HG03558 (cell line): ENCODE measurements at regions not wholly inside any gene's neighbourhood (a gene's known extent, or its start where the extent isn't known, plus 50 kb on each side); places are given as distances from the start of the nearest gene placed in this dataset.

Experiments
- ATAC-seq: cut with Tn5 transposase; IDR thresholded peaks from one replicate; pipeline ENCODE4 v1.9.1; 2021; ENCODE audit warnings: moderate number of reproducible peaks; ENCODE audit not compliant: unreplicated experiment; ENCODE audit errors: extremely low read depth

DNA sequence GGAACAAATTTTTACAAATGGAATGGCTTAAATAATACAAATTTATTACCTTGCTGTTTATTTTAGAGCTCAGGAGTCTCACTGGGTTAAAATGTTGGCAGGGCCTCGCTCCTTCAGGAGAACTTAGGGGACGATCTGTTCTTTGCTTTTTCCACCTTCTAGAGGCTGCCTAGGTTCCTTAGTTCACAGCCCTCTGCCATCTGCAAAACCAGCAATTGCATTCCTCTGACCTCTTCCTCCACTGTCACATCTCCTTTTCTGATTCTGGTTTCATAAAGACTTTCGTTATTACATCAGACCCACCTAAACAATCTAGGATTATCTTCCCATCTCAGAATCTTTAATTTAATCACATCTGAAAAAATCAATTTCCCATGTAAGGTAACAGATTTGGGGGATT lies 249.6 kb upstream of the SPRY2 start:
- no peak for ATAC-seq

DNA sequence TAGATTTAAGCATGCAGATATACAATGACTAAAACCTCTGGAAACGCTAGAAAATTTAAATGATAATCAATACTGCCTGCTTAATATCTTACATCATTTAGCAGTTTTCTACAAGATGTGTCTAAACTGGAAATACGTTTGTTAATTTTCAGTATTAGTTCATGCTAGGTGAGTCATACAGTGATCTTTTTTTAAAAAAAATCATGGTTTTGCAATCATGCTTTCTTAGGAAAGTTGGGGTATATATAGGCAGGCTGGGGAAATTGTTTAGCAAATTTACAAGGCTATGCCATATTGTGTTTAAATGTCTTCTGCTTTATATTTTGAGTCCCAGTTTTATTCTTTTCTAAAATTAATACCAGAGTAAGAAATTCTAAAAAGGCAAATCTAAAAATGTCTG lies 245.4 kb upstream of the SPRY2 start:
- ATAC-seq, result no peak

DNA sequence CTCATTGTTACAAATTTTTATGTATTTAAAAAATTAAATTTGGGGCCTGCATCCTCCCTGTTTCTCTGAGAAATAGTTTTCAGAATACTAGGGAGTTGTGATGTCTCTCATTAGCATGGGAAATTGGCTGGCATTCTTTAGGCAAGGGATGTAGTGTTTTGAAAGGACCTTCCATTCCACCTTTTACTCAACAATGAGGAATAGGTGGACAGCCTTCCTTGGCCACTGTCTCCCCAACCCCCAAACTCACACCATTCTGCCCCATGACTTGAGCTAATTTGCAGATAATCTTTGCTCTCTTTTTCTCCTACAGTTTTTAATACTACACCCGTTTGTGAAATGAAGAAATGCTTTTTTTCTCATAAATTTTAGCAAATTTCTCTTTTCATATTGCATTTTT lies 244.6 kb upstream of the SPRY2 start:
- no peak for ATAC-seq

DNA sequence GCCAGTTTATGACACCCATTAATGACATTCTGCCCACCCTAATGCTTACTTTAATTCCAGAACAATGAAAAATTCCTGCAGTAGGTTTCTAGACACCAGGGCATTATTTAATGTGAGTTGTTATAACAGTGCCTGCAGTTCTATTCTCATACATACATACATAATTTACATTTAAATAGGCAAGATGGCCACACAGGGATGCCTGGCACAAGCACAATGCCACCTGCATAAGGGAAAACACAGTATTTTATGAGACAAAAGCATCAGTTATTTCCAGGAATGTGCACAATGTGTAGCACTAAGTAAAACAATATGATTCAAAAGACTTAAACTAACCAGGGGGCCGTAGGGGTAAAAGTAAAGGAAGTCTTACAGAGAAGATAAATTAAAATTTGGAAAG lies 243.9 kb upstream of the SPRY2 start:
- ATAC-seq, result no peak

DNA sequence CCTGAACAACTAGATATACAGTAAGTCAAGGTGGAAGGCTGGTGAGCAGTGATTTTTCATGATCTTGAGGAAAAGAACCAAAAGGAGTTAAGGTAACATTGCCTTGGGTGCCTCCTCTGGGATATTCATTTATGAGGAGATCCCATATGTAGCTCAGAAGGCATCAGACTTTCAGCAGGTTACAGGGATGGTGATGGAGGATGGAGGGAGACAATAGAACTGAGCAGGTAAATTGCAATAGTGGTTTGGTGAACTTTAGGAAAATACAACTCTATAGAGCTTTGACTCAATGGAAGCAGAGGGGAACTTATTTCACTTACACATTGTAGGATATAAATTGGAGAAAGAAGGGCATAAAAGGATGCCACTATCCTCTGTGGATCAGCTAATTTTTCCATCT lies 243.4 kb upstream of the SPRY2 start:
- ATAC-seq, result no peak

DNA sequence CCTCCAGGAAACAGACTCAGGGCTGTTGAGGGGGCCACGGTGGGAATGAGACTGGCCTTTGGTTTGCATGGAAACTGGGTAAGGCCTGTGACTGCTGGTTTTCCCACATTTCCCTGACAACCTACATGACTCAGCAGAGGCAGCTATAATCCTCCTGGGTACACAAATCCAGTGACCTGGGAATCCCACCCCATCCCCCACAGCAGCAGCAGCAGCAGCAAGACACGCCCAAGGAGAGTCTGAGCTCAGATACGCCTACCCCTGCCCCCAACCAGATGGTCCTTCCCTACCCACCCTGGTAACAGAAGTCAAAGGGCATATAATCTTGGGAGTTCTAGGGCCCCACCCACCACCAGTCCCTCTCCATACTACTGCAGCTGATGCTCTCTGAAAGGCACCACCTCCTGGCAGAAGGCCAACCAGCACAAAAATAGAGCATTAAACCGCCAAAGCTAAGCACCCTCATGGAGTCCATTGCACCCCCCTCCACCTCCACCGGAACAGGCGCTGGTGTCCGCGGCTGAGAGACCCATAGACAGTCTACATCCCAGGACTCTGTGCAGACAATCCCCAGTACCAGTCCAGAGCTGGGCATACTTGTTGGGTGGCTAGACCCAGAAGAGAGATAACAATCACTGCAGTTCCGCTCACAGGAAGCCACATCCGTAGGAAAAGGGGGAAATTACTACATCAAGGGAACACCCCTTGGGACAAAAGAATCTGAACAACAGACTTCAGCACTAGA lies 237.2 kb upstream of the SPRY2 start:
- no peak for ATAC-seq

DNA sequence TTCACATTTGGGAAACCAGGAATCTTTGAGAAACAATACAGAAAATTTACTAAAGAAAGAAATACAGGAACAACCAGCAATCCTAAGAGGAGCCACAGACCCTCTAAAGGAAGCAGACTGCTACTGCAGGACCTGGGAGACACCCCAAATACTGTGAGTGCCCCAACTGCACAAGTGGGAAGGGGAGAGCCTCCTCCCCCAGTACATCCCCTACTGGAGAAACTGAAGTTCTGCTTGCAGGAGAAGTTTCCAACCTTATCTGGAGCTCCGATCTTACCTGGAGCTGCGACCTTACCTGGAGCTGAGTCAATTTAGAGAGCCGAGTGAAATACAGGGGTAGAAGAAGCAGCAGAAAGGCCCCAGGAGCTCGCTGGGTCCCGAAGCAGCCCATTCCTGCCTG lies 236.4 kb upstream of the SPRY2 start:
- ATAC-seq, result no peak

DNA sequence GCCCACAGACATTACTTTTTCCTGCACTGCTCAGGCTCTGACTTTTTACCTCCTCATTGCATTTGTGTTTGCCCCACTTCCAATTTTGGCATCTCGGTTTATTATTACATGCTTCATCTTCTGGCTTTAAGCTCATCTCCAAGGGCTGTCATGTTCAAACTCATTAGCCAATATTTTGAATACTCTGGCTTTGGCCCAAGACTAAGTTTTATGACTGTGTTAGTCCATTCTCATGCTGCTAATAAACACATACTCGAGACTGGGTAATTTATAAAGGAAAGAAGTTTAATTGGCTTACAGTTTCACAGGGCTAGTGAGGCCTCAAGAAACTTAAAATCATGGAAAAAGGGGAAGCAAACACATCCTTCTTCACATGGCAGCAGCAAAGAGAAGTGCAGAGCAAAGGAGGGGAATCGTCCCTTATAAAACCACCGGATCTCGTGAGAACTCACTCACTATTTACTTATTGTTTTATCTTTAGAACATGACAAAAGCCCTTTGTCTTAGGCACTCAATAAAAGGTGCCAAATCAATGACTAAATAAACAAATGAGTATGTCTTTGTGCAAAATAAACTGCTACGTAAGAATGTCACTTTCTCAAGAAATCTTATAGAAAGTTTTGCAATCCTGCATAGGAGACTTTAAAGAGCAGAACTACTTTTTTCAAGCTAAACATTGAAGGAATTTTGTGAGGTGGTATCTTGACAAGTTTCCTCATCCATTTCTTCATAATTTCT lies 233.4 kb upstream of the SPRY2 start:
- ATAC-seq, result no peak

DNA sequence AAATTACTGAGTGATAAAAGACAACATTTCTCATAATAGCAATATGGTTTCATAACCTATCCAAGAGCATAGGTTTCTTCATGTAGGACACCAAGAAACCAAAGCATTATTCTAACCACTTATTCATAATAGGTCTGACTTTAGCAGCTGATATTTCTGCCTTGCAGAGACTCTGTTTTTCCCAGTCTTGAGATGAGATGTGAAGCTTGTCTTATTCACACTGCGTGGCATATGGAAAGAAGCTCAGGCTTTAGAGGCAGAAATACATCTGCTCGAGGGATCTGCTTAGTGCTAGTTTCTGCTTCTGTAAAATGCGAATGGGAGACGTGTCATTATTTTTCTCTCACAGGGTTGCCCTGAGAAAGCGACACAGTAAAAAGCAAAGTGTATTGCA lies 232.0 kb upstream of the SPRY2 start:
- no peak for ATAC-seq

DNA sequence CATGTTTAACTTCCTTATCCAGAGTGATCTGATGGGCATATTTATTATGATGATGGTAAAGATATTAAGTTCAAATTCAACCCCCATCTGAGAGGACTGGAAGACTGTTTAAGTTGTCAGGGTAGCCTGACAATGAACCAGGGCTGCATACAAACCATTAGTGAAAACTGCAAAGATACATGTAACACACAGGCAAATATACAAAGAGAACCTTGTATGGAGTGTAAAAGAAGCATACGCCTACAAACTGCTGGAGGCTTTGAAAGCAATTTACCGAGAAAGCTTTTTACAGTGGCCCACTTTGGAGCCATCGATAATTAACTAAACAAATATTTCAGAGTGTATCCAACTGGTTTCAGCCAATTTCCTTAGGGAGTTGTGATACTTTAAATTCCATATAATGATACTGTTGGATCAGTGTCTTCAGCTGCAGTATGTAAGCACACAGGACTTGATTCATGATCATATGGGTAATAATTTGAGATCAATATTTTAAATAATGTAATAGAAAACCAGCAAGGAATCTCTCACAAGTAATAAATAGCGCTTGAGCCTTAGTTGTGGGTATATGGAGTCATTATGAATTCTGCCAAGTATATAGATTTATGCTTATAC lies 231.5 kb upstream of the SPRY2 start:
- no peak for ATAC-seq

DNA sequence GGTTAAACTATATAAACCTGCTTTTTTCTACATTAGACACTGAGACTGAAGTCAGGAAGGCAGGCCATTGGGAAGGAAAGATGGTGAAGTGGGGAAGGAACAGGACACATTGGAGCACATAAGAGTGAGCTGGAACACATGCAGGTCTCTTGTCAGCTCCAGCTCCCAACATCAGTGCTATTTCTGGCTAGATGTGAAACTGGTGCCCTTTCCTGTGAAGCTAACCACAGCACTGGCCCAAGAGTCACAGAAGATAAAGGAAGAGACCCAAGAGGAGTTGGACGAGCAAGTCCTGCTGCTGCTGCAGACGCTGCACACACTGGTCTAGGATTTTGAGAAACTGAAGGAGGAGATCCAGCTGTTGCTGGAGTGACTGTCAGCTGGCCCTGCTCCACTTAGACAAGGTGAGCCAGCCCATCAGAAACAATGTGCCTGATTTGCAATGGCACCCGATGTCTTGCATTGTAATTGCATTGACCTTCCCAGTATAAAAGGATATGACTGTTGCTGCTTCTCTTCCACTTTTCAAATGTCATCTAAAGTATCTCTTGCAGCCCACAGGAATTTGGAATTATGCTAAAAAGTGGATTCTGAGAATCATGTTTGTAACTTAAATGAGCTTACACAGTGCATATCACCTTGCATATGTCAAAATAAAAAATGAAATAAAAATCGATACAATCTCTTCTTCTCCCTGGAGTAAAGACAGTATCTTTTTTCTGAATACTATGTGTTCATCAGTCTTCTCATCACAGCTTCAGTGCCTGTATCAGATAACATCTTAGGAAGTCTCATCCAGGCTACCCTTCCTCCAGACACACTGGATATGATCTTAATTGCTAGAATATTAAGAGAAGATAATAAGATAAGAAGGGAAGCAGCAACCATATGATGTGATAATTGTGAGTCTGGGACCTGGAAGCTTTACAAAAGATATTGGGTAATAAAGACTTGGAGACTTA lies 230.7 kb upstream of the SPRY2 start:
- ATAC-seq, result no peak

DNA sequence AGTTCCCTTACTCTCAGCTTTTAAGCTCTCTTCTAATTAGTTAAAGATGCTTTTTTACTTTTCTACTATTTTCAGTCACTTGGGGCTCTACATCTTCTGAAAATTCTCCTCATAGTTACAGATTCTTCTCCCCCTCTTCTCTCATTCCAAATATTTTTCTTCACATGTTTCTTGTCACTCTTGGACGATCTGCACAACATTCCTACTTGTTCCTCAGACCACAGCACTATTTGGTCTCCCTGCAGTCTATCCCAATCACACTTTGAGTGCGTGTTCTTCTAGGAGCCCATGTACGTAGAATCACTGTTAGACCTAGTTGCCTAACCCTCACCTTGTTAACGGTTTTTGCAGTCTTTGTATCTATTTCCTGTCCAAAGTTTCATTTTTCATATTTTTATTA lies 222.5 kb upstream of the SPRY2 start:
- no peak for ATAC-seq

DNA sequence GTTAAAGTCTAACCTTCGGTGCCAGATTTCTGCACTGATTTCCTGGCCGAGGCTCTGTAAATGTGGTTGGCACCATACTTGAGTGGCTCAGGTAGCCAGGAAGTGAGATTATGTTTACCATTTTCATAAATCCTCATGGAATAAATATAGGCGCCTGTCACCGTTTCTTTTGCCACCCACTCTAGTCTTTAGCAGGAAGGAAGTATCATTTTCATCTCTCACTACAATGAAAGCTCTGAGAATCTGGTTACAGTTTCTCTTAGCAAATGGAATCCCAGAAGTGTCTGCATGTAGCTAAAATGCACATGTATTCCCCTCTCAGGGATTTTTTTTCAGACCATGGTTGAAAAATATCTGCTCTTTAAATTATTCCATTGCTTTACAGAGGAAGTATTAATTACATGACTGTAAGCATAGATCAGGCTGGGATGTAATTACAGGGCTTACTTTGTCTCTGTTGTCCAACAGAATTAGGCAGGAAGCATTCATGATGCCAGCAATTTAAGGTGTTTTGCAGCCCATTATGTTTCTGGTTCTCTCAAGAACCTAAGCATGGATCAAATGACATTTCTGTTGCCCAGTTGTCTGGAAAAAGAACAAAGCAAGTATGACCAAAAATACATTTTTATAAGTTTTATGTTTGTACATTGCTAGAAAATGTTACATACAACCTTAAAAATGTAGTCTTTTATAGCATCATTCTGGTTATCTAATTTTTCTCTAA lies 221.7 kb upstream of the SPRY2 start:
- no peak for ATAC-seq

DNA sequence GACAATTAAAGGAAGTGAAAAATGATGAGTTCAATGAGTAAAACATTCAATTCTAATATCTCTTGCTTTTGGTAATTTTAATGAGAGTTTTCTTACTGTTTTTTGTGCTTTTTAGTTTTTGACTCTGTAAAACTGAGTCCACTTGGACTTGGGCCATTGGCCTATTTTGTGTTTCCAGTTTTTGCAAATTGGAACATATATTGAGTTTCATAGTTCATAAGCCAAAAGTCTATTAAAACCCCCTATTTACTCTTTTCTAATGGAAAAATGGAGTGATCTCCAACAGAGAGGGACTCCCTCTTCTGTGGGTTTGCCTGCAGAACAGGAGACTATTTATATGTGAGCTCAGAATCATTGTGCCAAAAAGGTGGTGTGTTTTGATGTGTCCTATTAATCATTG lies 219.7 kb upstream of the SPRY2 start:
- ATAC-seq, result no peak

DNA sequence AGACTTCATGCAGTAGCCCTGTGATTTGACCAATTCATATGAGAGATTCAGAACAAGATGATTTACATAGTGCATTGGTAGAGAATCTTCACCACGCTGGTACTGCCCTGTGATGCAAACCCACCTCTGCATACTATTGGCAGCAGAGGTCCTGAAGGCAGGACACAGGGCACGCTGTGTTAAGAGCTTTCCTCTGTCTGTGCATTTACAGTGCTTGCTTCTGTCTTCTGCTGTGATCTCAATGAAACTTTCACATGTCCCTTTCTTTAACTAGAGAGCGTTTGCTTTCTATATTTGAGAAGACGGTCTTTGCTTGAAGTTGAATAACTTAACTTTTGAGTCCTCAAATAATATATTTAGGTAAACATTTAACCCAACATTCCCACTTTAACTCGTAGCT lies 219.0 kb upstream of the SPRY2 start:
- no peak for ATAC-seq

DNA sequence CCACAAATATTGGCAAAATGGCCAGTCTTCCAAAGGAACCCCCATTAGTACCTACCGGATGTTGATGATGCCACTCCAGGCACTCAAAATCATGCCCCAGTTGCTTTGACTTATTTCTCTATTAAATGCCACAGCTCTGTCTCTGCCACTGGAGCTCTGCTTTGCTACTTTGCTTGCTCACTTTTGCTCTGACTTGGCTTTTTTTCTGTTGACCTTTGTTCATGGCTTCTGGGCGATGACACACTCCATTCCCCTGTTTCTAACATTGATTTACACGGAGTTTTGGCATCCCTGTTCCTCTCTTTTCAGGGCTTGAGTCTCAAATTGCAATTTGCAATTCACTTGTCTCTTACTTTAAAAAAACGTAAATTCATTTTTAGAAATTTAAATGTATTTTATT lies 217.1 kb upstream of the SPRY2 start:
- no peak for ATAC-seq

DNA sequence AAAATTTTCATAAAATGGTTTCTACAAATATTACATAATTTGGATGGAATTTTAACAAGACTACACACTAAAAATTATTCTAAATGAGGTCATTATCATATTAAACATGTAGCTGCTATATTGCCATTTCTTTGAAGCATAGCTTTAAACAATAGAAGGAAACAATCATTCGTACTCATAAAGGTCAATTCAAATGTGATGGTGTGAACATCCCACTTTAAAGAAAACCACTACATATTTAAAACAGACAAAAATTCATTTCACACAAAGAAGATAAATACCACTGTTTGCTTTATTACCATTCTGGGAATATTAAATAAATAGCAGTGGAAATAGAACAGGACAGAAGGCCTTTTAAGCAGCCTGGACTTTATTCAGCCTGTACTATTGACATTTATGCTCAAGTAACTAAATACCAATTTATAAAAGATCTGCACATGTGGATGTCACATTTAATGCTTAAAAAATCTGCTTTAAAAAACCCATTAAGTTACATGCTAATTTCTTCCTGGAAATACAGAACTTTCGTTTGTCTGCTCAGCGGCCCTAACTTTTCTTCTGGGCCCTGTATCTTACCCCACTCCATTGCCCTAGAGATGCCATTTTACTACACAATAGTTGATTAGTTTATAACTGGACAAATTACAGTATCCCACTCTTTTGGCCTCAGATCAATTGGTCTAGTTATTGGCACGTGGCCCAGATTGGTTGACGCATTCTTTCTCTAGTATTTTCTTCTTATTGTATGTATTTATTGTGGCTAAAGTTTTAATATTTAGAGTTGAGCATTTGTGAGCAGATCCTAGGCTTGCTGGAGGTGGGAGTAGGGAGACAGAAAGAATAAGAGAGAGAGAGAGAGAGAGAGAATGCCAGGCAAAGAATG lies 215.1 kb upstream of the SPRY2 start:
- ATAC-seq, result no peak

DNA sequence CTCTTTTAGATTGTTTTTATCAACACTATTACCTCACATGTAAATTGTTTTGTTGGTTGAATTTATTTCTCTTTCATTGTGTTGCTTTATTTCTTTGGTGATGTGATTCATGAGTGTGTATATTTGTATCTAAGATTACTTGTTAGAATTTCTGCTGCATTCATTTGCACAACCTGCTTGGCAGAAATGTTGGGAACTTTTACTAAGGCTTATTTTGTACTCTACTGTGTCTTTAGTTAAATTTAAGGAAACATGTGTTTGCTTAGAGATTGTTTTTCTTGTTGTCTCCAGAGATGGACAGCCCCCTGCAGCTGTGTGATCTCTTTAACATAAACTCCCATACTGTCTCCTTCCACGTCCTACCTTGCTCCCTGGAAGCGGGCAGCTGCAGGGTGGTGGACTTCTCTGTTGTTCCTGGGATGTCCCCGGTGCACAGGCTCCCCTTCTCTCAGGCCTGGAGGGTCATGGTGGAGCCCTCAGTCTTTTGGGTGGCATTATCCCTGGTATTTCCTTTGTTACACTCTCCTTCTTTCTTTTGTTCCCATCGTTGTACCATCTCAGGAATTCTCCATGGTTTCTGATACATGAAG lies 212.0 kb upstream of the SPRY2 start:
- no peak for ATAC-seq
